KBM-7 (cell line): ENCODE measurements at regions not wholly inside any gene's neighbourhood (a gene's known extent, or its start where the extent isn't known, plus 50 kb on each side); places are given as distances from the start of the nearest gene placed in this dataset.
"Not testable (repeated sequence)": the region's sequence is repeated elsewhere in the genome, so short reads cannot be mapped to it uniquely, and the experiment has no call there.

Source experiments
- DNase-seq: peaks from one replicate; pipeline ENCODE4 v3.0.0-alpha.2; 2015
- in situ Hi-C: fragments of 300-500 bp; cut with MboI; formaldehyde crosslinking; loops from 2 replicates; pipeline ENCODE4 v1.14.3; 2020; ENCODE audit warnings: low sequenced_read_pairs, low pct_unique_long_range_greater_than_20kb, mixed read lengths

DNA sequence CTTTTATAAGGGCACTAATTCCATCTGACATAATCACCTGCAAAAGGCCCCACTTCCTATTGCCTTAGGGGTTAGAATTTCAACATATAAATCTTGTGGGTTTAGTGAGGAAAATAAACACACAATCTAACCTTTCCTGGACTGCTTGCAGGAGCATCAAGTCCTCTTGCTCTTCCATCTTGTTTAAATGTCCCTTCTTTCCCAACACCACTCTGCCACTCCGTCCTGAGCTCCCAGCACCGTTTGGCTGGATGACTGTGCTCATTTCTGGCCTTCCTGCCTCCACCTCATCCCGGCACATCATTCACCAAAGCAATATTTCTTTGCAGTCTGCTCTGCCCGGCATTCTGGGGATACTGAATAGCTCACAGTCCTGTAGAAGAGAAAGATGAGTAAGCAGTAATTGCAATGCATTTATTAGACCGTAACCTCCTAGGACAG lies 247.8 kb downstream of the BCL2 start:
- no peak for DNase-seq
- in situ Hi-C loops: no loop called here

DNA sequence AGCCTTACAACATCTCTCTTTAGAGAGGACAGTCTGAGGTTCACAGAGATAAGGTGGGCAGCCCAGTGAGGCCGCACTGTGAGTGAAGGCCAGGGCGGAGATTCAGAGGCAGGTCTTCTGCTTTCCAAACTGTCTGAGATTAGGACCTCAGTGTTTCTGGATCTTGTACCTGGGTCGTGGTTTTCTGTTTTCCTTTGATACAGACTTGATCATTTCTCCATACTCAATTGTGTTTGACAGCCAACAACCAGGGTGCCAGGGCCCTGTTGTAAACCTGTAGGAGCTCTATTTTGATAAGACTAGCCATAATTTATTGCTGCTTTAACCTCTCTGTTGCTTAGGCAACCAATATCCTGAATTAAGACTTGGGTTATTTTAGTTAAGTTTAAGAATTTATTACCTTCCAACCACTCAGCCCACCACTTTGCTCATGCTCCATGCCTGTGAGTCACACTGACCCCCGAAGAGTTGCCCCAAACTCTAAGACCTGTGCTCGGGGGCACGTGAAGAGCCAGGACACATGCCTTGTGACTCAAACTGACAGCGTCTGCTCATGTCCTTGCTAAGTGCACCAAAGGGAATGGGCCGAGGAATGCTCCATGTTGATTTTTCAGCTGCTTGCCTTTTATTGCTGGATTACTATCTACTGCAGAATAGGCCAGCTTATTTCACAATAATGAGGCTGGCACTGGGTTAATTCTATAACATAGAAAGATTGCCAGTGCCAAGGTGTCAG lies 248.6 kb downstream of the BCL2 start:
- in situ Hi-C loops: no loop called here
- DNase-seq: no peak

DNA sequence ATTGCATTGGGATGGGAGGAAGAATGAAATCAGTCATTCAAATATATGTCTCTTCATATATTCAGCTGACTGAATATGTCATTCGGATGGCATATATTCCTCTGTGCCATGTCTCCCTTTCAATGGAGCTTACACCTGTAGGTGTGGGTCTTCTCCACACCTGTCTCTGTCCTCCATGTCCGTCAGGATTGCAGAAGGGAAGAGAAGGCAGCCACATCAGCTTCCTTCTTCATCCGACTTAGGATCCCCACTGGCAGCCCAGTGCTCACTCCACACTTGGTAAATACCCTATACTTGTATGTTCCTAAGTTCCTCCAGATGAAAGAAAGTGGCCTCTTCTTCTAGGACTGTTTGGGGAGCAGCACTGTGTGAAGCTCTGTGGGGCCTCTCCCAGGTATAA lies 250.1 kb downstream of the BCL2 start:
- in situ Hi-C loops: no loop called here
- no peak for DNase-seq

DNA sequence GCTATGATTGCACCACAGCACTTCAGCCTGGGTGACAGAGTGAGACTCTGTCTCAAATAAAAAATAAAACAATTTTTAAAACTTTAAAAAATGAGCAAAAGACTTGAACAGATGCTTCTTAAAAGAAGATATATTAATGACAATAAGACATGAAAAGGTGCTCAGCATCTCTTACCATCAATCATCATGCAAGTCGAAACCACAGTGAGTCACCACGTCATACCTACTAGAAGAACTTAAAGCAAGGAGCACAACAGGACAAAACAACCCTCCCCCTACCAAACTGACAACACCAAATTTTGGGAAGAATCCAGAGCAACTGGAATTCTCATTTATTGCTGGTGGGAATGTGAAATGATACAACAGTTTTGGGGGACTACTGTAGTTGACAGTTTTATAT lies 251.6 kb downstream of the BCL2 start:
- in situ Hi-C loops: no loop called here
- no peak for DNase-seq

DNA sequence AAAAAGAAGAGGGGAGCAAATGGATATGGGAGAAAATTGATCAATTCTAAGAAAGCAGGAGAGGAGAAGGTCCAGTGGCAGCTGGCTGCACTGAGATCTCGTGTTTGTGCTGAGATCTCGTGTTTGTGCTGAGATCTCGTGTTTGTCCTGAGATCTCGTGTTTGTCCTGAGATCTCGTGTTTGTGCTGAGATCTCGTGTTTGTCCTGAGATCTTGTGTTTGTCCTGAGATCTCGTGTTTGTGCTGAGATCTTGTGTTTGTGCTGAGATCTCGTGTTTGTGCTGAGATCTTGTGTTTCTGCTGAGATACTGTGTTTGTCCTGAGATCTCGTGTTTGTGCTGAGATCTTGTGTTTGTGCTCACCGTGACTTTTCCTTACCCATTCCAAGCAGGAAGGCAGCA lies 254.4 kb downstream of the BCL2 start:
- DNase-seq: no peak
- in situ Hi-C loops: no loop called here

DNA sequence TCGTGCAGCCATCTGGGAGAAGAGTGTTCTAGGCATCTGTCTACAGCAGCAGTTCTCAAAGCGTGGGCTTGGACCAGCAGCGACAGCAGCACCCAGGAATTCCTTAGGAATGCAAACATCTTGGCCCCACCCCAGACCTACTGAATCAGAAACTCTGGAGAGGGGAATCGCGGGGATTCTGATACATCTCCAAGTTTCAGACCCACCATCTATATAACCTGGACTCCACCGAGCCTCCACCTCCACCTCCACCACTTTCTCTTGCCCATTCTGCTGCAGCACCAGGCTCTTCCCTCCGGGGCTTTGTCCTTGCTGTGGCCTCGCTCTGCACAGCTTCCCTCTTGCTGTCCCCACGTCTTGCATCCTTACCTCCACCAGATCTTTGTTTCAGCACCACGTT lies 256.4 kb downstream of the BCL2 start:
- no peak for DNase-seq
- in situ Hi-C loops: no loop called here

DNA sequence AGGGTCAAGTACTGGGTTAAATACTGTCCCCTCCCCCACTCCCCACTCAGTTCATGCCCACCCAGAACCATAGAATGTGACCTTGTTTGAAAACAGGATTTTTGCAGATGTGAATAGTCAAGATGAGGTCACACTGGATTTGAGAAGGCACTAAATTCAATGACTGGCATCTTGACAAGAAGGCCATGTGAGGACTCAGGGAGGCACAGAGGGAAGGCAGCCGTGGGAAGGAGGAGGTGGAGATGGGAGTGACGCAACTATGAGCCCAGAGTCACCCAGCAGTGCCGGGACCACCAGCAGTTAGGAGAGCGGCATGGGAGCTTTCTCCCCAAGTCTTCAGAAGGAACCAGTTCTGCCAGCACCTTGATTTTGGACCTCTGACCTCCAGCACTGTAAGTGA lies 257.3 kb downstream of the BCL2 start:
- in situ Hi-C loops: no loop called here
- DNase-seq: no peak

DNA sequence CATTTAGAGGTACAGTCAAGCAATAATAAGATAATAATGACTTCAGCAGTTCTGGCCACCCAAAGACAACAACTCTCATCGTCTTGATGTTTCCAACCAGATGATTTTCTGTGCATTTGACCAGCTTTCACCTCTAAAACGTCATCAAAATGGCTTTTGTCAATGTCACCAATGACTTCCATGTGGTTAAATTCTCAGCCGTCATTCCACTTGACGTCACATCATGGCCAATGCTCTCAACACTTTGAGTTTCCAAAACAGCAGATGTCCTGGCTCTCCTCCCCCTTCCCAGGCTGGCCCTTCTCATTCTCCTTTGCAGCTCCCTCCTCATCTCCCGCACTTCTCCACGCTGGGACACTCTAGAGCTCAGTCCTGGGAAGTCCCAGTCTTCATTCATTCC lies 258.3 kb downstream of the BCL2 start:
- DNase-seq: no peak
- in situ Hi-C loops: no loop called here

DNA sequence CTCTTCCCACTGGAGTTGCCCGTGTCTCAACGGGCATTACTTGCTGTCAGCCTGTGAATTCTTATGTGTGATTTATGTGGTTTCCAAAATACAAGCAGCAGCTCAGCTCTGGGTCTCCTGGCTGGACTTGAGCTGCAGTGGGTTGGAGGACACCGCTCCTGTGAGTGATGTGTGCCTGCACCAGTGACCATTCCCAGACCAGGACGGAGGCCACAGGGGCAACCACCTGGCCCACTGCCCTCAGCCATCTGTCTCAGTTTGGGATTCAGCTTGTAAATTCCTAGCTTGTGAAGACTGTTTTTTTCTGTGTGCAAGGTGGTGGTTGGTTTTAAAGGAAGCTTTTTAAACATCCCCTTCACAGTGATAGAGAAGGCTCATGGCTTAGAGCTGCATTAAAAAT lies 261.0 kb downstream of the BCL2 start:
- DNase-seq: no peak

DNA sequence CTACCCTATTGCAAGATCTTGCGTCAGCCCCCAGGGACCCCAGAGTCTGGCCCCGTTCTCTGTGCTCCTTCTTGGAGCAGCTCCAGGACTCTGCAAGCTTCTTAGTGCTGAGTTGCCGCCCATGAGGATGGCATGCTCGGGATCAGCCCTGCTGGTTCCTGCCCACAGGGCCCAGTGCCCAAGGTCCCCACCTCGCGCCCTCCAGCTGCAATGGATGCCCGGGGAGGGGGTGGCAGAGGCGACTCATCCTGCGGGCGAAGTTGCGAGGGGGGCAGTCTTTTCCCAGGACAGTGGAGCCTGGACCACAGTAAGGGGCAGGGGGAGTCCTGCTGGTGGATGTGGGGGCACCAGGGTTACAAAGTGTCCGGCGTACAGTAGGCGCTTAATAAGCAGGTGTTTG lies 261.9 kb downstream of the BCL2 start:
- no peak for DNase-seq
- in situ Hi-C loops: no loop called here

More for the DNA sequence above, 261.0 kb downstream of the BCL2 start:
- in situ Hi-C loops: no loop called here

DNA sequence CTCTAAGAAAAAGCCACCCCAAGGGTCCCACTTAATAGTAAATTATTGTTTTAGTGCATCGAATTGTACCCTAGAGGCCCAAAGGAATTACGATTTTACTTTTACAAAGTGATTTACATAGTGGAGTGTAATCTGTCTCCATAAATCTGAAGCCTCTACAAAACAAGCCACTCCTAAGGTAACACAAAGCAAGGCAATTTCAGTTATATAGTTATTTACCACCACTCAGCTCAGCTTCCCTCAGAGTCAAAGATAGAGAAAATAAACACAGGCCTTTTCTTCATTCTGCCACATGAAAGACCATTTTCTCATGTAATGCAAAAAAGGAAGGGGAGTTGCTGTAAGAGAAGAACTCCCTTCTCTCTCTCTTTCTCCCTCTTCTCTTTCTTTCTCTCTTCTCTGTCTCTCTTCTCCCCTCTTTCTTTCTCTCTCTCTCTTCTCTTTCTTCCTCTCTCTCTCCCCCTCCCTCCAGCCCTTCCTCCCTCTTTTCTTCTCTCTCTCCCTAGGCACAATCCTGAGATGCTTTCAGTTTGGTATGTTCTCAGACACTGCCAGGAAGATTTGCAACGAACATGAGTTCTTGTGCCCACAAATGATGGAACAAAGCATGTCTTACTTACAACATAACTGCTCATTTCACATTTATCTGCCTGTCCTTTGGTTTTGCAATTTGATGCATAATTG lies 264.5 kb downstream of the BCL2 start:
- in situ Hi-C loops: no loop called here
- DNase-seq: no peak

DNA sequence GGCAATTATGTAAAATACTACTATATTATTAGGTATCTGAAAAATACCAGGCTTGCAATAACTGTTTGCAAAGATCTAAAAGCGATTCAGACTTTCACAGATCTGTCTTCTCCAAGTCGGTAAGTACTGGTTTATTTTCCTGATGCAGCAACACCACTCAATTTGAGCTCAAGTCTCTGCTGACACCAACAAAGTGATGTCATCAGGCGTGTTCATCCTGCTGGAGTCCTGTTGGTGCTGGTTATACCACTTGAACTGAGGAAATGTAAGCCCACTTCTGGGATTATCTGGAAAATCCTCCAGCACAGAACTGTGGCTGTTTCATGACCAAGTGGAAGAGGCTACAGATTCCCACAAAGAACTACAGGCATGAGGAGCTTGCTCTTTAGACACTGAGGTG lies 267.6 kb downstream of the BCL2 start:
- no peak for DNase-seq
- in situ Hi-C loops: no loop called here

DNA sequence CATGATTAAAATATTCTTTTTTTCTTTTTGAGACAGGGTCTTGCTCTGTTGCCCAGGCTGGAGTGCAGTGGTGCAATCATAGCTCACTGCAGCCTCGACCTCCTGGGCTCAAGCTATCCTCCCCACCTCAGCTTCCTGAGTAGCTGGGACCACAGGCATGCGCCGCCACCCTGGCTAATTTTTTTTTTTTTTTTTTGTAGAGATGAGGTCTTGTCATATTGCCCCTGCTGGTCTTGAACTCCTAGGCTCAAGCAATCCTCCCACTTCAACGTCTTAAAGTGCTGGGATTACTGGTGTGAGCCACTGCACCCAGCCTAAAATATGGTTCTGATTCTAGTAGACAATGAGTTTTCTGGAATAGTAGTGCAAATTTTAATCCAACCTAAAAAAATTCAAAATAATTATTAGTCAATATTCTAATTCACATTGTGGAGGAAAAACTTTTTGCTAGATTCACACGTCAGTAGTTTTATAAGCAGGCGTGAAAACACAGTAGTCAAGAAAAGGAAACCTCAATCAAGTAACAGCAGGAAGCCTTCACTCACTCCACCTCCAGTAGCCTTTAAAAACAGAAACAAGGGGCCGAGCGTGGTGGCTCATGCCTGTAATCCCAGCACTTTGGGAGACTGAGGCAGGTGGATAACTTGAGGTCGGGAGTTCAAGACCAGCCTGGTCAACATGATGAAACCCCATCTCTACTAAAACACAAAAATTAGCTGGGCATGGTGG lies 268.7 kb downstream of the BCL2 start:
- in situ Hi-C loops: not testable (repeated sequence)
- DNase-seq: peak; percentile 70

DNA sequence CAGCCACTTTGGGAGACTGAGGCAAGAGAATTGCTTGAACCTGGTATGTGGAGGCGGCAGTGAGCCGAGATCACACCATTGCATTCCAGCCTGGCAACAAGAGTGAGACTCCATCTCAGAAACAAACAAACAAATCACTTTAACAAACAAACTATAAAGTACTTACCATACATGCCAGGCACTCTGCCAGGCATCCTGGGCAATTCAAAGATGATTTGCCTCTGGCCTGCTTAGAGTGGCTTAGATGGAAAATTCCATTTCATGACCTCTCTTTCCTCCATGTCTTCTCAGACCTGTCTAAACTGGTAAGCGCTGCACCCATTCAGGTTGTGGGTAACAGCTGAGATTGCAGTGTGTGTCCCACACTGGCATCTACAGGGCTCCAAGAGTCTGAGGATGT lies 273.2 kb downstream of the BCL2 start:
- in situ Hi-C loops: no loop called here
- DNase-seq: no peak

DNA sequence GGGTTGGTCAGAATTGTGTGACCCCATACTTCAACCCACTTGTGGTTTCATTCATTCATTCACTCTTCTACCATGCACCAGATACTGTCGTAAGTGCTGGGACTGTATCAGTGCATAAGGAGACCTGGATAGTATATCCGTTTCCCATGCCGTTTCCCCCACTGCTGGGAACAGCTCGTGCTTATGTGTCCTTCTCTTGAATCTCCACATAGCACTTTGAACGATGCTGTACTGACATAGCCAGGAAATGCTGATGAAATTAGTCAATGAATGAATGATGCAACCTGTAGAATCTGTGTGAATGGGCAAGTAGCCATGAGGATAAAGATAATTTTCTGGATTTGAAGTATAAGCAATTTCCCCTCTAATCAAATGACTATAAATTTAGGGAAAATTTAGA lies 276.1 kb downstream of the BCL2 start:
- in situ Hi-C loops: no loop called here
- DNase-seq: no peak

DNA sequence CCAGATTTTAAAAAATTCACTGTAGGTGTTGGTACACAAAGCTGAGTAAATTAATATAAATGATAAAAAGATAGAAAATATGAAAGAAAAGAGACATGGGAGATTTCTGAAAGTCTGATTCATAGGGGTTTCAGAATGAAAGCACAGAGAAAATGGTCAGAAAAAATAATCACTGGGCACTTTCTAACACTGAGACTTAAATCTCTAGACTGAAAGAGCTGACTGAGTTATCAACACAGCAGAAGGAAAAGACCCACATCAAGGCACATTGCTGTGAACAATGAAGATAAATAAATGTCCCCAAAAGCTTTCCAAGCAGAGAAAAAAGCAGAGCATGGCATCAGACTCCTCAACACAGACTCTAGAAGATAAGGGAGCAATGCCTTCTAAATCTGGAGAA lies 277.2 kb downstream of the BCL2 start:
- in situ Hi-C loops: no loop called here
- DNase-seq: no peak

DNA sequence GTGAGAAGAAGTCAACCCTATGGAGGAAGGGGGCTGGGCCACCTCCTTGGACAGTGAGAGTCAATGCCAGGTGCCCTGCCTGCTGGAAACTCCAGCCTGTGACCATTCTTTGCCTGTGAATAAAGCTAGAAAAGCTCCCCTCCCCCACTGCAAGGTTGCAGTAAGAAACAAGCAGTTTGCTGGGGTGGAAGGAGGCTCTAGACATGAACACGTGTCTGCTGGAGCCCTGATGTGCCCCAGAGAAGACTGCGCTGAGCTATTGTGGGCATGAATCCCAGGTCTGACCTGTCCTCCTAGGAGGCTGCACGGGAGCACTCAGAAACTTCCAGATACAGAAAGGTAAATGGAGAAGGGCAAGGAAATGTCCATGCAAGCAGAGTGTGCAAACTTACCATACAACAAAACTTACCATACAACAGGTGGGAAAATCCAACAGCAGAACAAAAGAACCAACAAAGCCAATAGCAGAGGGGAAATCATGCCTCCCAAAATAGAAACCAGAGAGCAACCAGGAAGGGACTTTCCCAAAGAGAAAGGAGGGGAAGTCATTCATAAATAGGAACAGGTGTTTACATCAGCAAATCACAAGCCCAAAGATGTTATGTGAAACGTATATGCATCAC lies 278.7 kb downstream of the BCL2 start:
- DNase-seq: no peak
- in situ Hi-C loops: no loop called here

DNA sequence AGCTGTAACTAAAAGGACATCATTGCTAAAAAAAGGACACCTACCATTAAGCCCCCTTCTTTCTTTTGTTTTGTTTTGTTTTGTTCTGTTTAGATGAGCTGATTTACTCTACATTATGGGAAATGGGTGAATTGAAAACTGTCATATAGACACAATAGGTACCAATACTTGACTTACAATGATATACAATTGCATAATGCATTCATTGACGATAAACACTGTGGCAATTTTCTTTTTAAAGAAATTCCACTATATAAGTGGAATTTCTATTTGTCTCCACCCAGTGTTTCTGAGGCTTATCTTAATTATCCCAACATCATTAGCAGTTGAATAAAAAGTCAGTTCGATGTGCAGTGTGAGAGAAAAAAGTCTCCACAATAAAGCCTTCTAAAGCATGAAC lies 282.1 kb downstream of the BCL2 start:
- in situ Hi-C loops: no loop called here
- no peak for DNase-seq

DNA sequence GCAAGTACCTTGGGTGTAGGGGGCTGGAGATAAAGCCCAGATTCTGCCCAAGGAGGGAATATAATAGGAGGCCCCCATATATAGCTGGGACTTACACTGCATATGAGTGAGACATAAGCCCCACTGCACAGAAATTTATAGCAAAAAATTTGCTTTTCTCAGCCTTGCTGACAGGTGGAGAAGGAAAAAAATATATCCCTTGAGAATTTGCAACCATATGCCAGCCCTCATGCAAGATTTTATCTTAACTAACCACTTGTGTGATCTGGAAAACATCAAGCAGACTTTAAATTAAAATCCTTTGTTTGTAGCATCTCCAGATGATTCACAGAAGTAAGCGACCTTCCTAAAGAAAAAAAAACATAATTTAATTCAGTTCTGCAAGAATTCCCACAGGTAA lies 288.2 kb downstream of the BCL2 start:
- DNase-seq: no peak
- in situ Hi-C loops: no loop called here
